ENCODE measurements at regions not wholly inside any gene's neighbourhood (a gene's known extent, or its start where the extent isn't known, plus 50 kb on each side); places are given as distances from the start of the nearest gene placed in this dataset.

DNA sequence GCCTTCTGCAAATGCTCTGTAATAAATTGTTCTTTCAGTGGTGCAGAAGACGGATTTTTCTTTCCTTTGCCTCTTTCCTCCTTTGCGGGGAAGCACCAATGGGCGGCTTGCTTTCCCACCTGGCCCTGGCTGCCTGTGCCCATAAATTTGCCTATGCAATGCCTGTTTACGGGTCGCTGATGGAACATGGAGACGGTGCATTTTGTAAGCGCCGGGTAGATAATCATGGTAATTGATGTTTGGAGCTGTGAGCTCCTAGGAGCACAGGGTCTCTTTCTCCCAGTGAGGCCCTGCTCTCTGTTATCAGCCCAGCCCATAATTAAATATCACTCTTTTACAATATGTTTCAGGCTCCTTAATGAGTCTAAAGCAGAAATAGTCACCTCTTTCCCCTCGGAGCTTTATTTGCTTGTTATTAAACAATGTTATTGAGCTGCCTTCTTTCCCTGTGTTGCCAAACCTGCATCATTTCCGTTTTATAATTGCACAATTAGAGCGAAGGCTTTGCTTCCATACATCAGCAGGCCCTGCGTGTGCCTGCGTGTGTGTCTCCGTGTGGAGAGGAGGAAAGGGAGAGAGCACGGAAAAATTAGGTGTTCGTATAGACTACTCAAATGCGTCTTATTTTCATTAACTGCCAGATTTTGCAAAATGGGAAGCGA lies 437.4 kb upstream of the POU3F3 start:
- DNase-seq, result no peak

DNA sequence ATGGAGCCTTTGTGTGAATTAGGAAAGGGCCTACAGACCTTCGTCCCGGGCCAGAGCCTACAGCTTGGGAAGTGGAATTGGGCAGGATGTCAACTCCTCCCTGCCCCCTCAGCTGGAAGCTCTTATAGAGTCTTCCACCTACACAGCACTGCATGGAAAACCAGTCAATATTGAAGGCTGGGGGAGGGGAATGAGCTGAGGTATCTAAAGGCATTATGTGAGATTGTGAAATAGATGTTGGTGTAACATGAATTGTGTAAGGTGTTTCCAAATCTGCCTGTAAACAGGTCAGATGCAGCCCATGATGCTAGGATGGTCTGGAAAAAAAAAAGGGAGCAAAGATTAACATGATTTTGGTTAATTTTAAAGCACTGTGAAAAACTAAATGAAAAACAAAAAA lies 433.5 kb upstream of the POU3F3 start:
- no peak for DNase-seq

DNA sequence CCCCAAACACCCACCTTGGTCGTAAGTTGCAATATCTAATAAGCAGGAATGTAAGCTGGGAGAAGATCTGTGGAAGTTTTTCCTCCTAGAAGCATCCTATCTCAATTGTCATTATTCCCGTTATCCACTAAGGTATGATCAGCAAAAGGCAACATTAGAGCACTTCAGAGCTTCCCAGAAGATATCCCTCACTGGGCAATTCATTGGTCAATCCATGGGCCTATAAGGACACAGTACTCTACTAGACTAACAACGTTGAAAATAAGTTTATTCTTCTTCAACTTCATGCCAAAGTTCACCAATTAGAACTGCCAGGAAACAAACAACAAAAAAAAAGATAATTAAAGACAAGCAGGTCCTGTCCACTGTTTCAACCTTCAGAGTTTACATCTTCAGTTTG lies 433.0 kb upstream of the POU3F3 start:
- DNase-seq, result no peak

DNA sequence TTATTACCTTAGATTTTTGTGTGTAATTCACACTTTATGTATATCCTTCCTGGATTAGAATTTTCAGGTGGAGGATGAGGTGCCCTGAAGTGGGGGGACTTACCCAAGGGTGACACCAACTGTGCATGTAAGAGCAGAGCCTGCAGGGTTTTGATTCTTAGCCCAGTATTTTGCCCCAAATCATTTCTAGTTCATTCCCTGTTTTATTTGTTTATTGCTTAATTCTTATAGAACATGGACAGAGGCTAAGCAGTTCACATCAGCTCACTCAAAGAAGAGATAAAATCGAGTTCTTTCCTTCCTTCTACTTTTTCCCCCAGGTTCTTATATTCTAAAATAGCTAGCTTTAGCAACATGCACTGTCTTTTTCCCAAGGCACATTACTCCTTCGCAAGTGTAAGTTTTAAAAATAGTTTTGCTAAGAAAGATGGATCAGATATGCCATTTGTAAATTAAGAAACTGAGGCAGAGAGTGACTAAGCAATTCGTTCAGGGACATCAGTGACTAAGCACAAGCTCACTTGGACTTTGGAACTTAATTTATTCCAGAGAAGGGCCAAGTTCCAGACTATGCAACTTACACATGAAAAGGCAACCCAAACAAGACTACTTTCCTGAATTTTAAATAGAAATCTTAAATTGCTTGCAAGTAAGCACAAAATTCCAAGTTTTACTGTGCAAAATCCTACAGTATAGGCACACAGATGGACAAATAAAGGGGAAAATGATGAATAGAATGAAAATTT lies 427.9 kb upstream of the POU3F3 start:
- no peak for DNase-seq

DNA sequence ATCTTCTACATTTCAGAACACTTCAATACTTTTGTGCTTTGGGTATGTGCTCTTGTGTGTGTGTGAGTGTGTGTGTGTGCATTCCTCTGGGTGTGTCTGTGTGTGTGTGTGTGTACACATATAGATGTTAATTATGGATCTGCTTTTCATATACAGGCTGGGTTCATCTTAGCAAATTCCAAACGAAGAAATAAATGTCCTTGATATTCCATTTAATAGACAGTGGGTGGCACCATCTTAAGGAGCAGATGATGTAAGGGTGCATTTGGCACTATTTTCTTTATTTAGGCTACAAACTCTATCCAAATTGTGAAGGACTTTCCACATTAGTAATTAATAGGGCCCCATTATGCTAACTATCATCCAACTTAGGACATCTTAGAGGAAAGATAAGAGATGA lies 425.8 kb upstream of the POU3F3 start:
- DNase-seq, result no peak

DNA sequence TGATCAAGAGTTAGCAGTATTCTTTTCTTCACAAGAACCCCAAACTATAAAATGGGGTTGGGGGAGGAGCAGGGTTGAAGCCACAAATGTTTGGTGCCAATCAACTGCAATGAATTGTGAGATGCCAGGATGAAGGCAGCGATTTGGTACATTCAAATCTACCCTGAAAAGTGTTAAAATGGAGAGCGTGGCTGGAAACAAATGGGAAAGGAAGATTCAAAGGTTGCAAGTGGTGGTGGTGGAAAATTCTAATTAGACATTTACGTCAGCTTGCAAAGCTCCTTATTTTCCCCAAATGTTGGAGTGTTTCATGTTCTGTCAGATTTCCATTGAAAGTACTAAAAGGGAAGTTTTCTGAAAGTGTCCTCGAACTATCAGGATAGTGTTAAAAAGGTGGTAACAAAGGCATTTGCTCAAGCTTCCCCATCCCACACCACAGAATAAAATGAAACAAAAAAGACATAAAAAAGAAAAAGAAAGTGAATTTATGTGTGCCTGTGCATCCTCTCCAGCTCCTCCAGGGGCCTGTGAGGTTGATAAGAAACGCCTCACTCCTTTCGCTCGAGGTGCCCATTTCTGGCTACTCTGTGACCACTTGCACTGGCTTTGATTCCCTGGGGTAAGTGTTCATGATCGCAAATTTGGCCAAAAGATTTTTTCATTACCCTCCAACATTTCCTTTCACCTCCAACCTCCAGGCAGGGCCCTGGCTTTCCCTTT lies 424.1 kb upstream of the POU3F3 start:
- no peak for DNase-seq

DNA sequence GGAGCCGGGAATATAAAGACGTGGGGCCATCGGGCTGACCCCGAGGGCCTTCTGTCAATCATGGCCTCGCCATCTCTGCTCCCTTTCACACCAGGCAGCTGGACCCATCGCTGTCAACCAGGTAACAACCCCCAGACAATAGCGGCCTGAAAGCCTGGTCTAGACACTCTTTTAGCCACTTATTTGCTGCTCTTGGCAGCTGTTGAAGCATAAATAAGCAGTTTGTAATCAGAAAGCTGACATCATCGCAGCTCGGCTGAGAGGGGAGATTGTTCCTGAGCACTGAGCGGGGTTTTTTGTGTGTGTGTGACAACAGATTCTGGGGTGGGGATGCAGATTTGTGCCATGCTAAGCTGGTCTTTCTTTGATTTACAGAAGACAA lies 423.6 kb upstream of the POU3F3 start:
- DNase-seq, result no peak

DNA sequence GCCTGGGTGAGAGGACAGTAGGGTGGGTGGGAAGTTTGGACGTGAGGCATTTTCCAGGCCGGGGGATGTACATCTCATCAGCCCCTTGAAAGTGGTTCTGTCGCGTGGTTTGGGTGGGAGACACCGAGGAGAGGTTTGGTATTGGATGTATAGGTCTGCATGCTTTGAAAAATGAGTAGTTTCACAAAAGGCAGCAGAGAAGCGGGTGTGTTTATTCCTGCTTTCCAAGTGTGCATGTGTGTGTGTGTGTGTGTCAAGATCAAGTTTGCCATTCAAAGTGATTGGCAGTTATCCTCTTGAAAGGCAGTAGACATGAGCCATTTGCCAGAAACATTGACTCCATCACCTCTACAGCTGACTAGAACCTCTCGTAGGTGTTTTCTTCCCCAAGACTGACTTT lies 423.1 kb upstream of the POU3F3 start:
- no peak for DNase-seq

DNA sequence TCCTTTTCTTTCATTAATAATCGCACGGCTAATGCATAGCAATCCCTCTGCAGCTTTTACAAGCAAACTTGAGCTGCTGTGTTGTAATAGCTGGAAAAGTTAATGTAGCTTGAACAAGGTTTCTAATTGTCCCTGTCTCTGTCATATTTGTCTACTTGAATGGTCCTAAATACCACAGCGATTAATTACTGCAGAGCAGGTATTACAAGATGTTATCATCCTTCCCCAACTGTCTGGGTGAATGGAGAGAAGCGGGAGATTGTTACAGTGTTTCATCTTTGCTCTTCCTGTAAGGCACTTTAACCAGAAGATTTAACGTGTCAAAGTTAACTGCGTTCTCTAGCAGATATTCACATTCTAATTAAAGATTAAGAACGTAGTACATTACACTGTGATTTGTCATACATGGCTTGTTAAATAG lies 422.2 kb upstream of the POU3F3 start:
- no peak for DNase-seq

DNA sequence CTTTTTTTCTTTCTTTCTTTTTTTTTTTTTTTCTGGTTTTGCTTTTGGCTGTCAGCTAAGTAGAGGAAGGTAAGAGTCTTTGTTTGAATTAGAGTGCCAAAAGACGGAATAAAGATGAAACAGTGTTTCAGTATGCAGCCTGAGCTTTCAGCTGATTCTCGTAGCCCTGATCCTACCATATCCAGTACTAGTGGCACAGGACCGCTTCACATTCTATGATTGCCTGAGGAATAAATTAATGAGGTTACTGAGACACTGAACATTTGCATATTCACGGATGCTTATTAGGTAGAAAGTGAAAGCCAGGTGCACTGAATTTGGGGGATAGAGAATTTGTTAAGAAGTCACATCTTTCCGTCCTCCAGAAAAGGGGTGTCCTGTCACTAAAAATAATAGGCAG lies 421.5 kb upstream of the POU3F3 start:
- DNase-seq, result no peak

DNA sequence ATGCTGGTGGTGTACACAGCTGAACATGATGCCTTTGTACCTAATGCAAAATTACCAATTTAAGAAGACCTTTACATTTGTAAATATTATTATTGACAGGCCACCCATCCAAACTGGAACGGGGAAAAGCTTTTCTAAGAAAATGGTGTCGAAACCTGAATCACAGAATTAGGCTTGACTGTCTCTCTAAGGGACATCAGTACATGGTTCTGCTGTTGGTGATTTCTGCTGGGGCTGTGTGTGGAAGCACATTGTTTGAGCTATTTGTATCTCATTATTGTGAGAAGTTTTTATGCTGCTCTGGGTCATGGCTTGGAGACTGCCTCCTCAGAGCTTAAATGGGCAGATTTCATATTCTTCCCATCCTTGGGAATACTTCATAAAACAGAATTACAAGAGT lies 420.9 kb upstream of the POU3F3 start:
- no peak for DNase-seq

DNA sequence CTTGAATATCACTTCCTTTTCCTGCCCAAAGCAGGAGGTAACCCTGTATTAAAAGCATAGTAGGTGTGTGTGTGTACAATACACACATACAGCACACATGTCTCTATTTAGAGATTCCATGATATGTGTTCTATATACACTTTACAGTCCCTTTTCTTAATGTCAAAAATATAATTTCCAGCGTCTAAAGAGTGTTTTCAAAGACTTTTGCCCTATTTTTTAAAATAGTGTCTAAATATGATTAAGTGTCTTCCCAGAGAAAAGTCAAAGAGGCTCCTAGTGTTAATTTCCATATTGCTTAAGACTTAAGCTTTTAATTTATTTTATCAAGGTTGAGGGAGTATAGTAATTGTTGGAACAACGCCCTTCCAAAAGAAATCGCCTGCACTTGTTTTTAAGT lies 420.3 kb upstream of the POU3F3 start:
- DNase-seq, result no peak

DNA sequence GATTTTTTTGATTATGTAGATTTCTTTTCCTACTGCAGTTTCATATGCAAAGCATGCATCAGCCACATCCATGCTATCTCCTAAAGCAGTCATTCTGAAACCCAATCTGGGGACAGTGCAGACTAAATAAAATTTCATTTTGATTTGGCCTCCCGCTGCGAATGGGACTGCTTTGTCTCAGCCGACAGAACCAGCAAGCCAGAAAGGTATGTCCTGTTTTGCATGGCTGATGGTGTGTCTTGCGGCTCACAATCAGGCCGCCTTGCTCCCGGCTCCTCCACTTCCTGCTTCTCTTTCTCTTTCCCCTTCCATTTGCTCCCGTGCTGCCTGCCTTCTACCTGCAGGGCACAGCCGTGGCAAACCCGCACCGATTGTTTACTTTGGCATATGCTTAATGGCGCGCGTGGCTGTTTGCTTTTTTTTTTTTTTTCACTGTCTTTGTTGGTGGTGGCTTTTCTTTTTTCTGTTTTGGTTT lies 419.6 kb upstream of the POU3F3 start:
- DNase-seq, result peak; percentile 68

DNA sequence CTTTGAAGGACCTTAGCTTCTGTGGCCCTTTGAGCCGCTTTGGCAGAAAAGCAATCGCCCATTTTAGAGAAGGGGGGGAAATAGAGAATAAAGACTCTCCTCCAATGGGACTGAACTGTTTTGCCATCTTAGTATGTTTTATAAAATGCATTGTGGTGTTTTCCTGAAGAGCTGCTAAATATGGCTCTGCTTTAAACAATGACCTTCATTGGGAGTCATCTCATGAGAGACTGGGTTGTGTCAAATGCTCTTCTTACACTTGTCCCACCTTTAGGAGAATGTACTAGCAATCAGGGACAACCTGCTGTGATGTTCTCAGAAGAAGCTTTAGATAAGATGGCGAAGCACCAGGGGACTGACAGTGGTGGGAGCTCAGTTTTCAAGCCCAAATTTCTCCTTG lies 418.9 kb upstream of the POU3F3 start:
- no peak for DNase-seq

DNA sequence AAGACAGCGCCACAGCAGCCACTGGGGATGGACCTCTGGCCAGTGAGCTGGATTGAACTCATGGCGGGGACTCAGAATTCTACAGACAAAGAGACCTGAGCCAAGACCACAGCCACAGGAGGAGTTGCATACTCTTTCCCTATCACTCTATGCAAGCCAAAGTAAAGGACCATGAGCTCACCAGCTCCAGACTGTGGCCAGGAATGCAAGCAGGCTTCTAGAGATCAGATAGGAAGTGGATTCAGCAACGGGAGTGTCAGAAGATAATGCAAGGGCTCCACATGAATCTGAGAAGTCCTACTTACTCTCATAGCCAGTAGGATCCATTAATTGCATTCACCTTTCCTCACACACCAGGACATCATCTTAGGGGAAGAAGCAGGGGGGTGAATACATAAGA lies 415.4 kb upstream of the POU3F3 start:
- no peak for DNase-seq

DNA sequence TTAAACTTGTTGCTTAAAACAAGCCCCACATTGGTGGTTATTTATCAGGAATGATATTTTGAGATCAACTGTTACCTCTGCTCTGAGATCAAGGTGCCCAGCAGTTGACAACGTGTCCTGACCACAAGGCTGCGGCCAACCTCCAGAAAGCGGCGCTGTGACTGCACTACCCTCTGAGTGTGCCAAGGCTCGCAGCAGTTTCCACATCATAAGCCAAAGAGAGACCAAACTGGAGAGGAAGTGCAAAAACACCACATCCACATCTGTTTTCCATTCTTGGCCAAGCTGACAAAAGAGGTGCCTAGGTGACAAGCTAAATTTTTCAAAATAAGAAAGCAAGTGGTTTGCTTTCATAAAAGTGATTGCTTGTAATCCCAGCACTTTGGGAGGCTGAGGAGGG lies 410.8 kb upstream of the POU3F3 start:
- peak; percentile 14 for DNase-seq

DNA sequence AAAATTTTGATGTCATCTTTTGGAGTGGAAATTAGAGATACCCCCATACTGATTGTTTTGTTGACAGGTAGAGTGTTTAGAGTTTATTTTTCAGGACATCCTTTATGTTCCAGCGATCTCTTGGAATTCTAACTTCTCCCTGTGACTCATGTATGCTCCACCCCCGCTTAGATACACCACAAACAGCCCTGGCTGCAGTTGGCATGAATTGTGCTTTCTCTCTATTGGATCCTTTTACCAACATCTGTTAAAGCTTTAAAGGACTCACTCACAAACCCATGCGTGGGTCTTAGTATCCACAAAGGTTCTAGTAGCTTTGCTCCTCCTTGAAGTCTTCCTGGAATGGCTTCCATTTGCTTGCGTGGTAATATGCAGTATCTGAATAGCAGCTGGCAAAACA lies 409.5 kb upstream of the POU3F3 start:
- no peak for DNase-seq

DNA sequence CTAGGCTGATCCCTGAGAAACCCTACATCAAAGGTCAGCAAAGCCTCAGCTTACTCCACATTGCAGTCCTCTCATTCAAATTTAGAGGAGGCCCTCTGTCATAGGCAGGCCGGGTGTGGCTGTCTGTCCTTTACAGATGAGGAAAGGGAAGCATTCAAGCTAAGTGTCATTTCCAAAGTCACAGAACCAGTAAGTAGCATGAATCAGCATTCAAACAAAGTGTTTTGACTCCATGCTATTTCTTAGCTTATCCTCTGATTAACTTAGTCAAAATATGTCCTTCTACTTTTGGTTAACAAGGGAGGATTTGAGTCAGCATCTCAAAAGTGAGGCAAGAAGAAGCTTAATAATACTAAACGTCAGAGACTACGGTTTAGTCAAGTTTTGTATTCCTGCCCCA lies 409.0 kb upstream of the POU3F3 start:
- peak; percentile 54 for DNase-seq

DNA sequence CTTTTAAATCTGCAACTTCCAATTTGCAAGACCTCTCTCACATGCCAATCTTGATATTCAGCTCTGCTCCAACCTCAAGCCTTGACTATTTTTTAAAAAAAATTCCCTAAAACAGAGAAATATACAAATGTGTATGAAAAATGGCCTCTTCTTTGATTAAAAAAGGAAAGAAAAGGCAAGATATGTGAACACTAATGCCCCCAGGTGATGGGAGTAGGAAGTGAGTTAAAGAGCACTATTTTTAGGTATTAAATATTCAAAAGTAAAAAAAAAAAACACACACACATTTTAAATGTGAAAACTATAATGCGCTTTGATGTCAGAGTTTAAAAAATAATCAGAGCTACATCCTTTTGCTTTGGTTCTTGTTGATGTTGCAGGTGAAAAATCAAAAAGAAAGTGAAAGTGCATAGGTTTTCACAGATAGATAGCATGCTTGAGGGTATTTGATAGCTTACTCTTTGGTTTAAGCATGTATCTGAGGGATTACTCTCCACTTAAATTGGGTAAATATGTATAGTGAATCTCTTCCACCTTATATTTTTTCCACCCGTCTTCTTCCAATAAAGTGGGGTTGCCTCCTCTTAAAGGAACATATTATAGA lies 406.0 kb upstream of the POU3F3 start:
- no peak for DNase-seq

DNA sequence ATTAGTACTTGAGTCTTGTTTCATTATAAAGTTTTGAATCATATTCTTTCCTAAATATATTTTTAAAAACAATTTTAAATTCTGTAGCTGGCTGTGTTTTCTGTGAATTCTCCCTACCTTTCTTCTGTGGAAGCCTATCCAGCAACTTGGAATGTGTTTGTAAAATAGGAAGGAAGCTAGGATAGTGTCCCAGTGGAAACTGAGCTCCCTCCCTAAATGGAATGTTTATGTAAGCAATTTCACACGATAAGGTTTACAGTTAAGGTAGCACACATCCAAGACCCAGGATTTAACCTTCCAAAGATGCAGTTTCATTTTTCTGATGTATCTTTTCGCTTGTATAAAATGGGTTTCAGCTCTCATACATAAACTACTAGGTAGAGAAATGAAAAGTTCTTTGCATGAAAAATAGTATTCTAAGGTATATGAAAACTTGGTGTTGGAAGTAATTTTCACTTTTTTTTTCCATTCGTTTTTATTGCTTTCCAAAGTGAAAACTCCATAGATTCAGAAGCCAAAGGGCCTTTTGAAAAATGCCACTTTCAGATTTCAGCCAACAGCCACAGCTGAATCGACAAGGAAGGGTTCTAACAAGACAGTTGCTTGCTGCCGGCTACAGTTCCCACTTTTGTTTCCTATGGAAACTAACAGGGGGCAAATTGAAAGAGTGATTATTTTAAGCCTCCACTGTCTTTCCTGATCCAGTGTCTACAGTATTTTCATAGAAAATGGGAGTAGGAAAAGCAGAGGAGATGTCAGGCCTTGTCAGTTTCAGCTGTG lies 405.1 kb upstream of the POU3F3 start:
- DNase-seq, result no peak

DNA sequence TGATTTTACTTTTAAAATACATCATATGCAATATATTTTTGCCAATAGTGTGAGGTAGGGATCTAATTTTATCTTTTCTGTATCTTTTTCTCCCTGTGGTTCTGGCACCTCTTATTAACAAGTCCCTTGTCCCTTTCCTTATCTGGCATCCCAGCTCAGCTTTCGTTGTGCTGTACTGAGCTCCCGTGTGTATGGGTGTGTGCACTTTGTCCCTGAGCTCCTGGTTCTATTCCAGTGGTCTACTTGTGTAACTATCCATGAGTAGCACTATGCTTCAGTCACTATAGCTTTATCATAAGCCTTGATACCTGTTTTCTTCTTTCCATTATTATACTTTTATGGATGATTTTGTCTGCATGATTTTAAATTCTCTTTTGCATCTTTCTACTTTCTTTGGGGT lies 401.4 kb upstream of the POU3F3 start:
- no peak for DNase-seq

DNA sequence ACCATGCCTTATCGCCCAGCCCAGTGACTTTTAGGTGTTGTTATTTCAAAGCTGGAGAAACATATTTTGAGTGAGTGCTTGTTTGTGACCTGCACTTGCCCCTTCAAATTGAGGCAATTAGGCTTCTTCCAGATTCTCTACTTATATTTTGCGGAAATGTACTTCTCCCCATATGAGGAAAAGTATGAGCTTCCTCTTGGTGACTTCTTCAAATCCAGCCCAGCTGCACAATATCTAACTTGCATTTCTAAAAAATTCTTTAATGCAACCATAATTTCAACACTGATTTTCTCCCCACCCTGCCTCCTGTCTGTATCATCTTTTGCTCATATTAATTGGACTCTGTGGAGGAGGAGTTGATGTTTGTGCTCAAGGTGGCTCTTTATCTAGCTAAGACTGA lies 391.2 kb upstream of the POU3F3 start:
- no peak for DNase-seq

DNA sequence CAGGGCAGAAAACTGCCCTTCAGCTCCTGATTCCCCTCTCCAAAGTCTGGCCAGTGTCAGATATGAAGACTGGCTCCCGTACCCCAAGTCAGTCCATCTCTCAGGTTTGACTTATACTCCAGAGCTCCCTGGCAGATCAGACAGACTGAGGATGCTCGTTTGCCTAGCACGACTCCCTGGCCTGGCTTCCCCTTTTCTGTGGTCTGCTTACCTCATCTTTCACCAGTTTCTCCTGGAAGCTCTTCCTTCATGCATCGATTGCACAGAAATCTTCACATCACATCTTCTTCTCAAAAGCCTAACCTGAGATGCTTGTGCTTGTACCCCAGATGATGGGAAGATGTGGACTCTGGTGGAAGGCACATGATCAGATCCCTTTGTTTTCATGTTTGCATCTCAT lies 387.9 kb upstream of the POU3F3 start:
- DNase-seq, result no peak

Measured in activated CD4-positive, alpha-beta T cell treated with anti-CD3 and anti-CD28 coated beads, Interleukin-2, amount 50 U/mL, for 16 hours (primary cell).